ENCODE measurements at regions not wholly inside any gene's neighbourhood (a gene's known extent, or its start where the extent isn't known, plus 50 kb on each side); places are given as distances from the start of the nearest gene placed in this dataset.

GRCh38 chr6:24060982-24061754, 64.8 kb upstream of the NRSN1 start:
- no peak for DNase-seq (ENCODE audit: low read depth, low spot score)
- Histone ChIP-seq H3K27me3 (ENCODE audit: insufficient read depth, low read length) (no peaks in the 10 kb centered on the region), H3K36me3 (ENCODE audit: control insufficient read depth in 1 of 2, insufficient read depth in 2 of 2, low read length in 2 of 2) (no peaks in the 10 kb centered on the region), H3K9me2 (ENCODE audit: insufficient read depth) (no peaks in the 10 kb centered on the region), H3K4me3 (replicated peaks in 1 of 2; ENCODE audit: low read depth in 1 of 2, low read length in 2 of 2) (no peak overlapping the region), H3K4me2 (ENCODE audit: low read length) (no peak overlapping the region), H3K9me3 (ENCODE audit: control insufficient read depth in 1 of 2, insufficient read depth in 1 of 2, low read depth in 1 of 2, low read length in 2 of 2) (no peaks in the 10 kb centered on the region), H3K9ac (ENCODE audit: low read length) (no peak overlapping the region), H3K4me1 (ENCODE audit: control insufficient read depth in 1 of 2, insufficient read depth in 2 of 2, low read length in 2 of 2) (no peaks in the 10 kb centered on the region), H2AFZ (ENCODE audit: low read depth, low read length, poor library complexity, severe bottlenecking) (no peak overlapping the region), H3K79me2 (ENCODE audit: insufficient read depth, low read length) (no peaks in the 10 kb centered on the region), H4K20me1 (ENCODE audit: insufficient read depth) (no peaks in the 10 kb centered on the region), H3K27ac (ENCODE audit: low read depth, low read length) (no peak overlapping the region)
- RAD21 ChIA-PET (ENCODE audit: low non-redundant PET in 1 of 2, low total read pairs in 2 of 2, uncharacterized antibody in 2 of 2, unreplicated experiment in 2 of 2) = no interaction called here
- intact Hi-C loops (cut with micrococcal nuclease) = no loop called here
- BruUV-seq (replicated peaks) = no TSS peak
- no peak for TF ChIP-seq POLR2A (IDR thresholded peaks at IDR 0.05; ENCODE audit: borderline replicate concordance, extremely low read depth, insufficient read depth, insufficient read length)
- TF ChIP-seq RAD21 (IDR thresholded peaks at IDR 0.05; ENCODE audit: low read depth) = no peak
- TF ChIP-seq FOSL1 (IDR thresholded peaks at IDR 0.05; ENCODE audit: low read depth) = no peak
- ATAC-seq = no peak
- CTCF ChIA-PET = interaction anchor here (1.0 kb wide), 3 partner anchors 144 to 299 kb away, joined by 3 to 4 read pairs (median 3); no protein-coding TSS in a partner anchor
- POLR2A ChIA-PET = no interaction called here

GRCh38 chr6:24064106-24064505, 61.9 kb upstream of the NRSN1 start:
- Histone ChIP-seq H3K9me2 (ENCODE audit: insufficient read depth) (no peaks in the 10 kb centered on the region), H3K27me3 (ENCODE audit: insufficient read depth, low read length) (no peaks in the 10 kb centered on the region), H3K36me3 (ENCODE audit: control insufficient read depth in 1 of 2, insufficient read depth in 2 of 2, low read length in 2 of 2) (no peaks in the 10 kb centered on the region), H4K20me1 (ENCODE audit: insufficient read depth) (no peaks in the 10 kb centered on the region), H3K79me2 (ENCODE audit: insufficient read depth, low read length) (no peaks in the 10 kb centered on the region), H3K27ac (ENCODE audit: low read depth, low read length) (no peak overlapping the region), H2AFZ (ENCODE audit: low read depth, low read length, poor library complexity, severe bottlenecking) (no peak overlapping the region), H3K9ac (ENCODE audit: low read length) (no peak overlapping the region), H3K4me1 (ENCODE audit: control insufficient read depth in 1 of 2, insufficient read depth in 2 of 2, low read length in 2 of 2) (no peaks in the 10 kb centered on the region), H3K4me3 (replicated peaks in 1 of 2; ENCODE audit: low read depth in 1 of 2, low read length in 2 of 2) (no peak overlapping the region), H3K4me2 (ENCODE audit: low read length) (no peak overlapping the region), H3K9me3 (ENCODE audit: control insufficient read depth in 1 of 2, insufficient read depth in 1 of 2, low read depth in 1 of 2, low read length in 2 of 2) (no peaks in the 10 kb centered on the region)
- no TSS peak for BruUV-seq (replicated peaks)
- intact Hi-C loops (cut with micrococcal nuclease) = loop anchor here (1.0 to 2.0 kb wide), 3 partner anchors 141 to 325 kb away; no protein-coding TSS in a partner anchor
- RAD21 ChIA-PET (ENCODE audit: low non-redundant PET in 1 of 2, low total read pairs in 2 of 2, uncharacterized antibody in 2 of 2, unreplicated experiment in 2 of 2) = no interaction called here
- ATAC-seq (peak; percentile 63), DNase-seq (ENCODE audit: low read depth, low spot score) (peak; percentile 15)
- TF ChIP-seq CTCF (IDR thresholded peaks at IDR 0.05 in 2 of 3, conservative IDR thresholded peaks at IDR 0.05 in 1 of 3; ENCODE audit: borderline replicate concordance in 1 of 3, insufficient read depth in 1 of 3, low read depth in 2 of 3, low read length in 2 of 3) = peak; percentile 31 to 56 (median 31); a peak in 4 of 6 replicates
- TF ChIP-seq RAD21 (IDR thresholded peaks at IDR 0.05; ENCODE audit: low read depth) = peak; percentile 60
- no peak for TF ChIP-seq EGR1 (IDR thresholded peaks at IDR 0.05; ENCODE audit: low read depth)
- CTCF ChIA-PET = interaction anchor here (0.8 to 2.6 kb wide), 3 partner anchors 142 to 325 kb away, joined by 3 to 17 read pairs (median 16); no protein-coding TSS in a partner anchor
- POLR2A ChIA-PET = no interaction called here
